OCI-LY1 (cell line): ENCODE measurements at regions not wholly inside any gene's neighbourhood (a gene's known extent, or its start where the extent isn't known, plus 50 kb on each side); places are given as distances from the start of the nearest gene placed in this dataset.

Source experiments
- EZH2 ChIP-seq: fragments of 200-600 bp; sonication (generic), shearing (Covaris generic); IDR thresholded peaks from 2 replicates; pipeline ENCODE4 v1.8.0; 2017; ENCODE audit warnings: borderline replicate concordance, mixed run types, mild to moderate bottlenecking, antibody characterized with exemption, low read length, moderate library complexity, mixed read lengths
- TF ChIP-seq, protein P1 (sequence below): fragments of 200-600 bp; sonication (generic), shearing (Covaris generic); IDR thresholded peaks from 2 replicates; pipeline ENCODE4 v1.5.1; 2017; ENCODE audit warnings: mild to moderate bottlenecking, antibody characterized with exemption, low read length, moderate library complexity, mixed read lengths

GRCh38 chrX:22389556-22390179, 117.0 kb downstream of the CBLL2 start:
- TF ChIP-seq, protein P1, sequence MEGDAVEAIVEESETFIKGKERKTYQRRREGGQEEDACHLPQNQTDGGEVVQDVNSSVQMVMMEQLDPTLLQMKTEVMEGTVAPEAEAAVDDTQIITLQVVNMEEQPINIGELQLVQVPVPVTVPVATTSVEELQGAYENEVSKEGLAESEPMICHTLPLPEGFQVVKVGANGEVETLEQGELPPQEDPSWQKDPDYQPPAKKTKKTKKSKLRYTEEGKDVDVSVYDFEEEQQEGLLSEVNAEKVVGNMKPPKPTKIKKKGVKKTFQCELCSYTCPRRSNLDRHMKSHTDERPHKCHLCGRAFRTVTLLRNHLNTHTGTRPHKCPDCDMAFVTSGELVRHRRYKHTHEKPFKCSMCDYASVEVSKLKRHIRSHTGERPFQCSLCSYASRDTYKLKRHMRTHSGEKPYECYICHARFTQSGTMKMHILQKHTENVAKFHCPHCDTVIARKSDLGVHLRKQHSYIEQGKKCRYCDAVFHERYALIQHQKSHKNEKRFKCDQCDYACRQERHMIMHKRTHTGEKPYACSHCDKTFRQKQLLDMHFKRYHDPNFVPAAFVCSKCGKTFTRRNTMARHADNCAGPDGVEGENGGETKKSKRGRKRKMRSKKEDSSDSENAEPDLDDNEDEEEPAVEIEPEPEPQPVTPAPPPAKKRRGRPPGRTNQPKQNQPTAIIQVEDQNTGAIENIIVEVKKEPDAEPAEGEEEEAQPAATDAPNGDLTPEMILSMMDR = no peak
- TF ChIP-seq EZH2 = no peak
